ENCODE measurements at regions not wholly inside any gene's neighbourhood (a gene's known extent, or its start where the extent isn't known, plus 50 kb on each side); places are given as distances from the start of the nearest gene placed in this dataset.

GRCh38 chr5:82862711-82863110 is 214.5 kb downstream of the TMEM167A start:
- no peaks in the 10 kb centered on the region for H3K36me3 ChIP-seq (ENCODE audit: control insufficient read depth in 2 of 4, insufficient read depth in 4 of 4, low read length in 3 of 4)
- no peak overlapping the region for H3K14ac ChIP-seq (ENCODE audit: insufficient read length)
- WGBS, 2 experiments (ENCODE audit: extremely low coverage in 1 of 2, insufficient coverage in 1 of 2, insufficient read length in 1 of 2, insufficient replicate concordance in 2 of 2, low coverage in 1 of 2, low lambda C conversion rate in 2 of 2, missing lambda C conversion rate in 1 of 2) = 95% methylated on average over 4 of the region's 4 CpGs; no CpG with 5 or more reads in 1 of the 2 experiments
- H3K23me2 ChIP-seq (ENCODE audit: low read depth, low read length) = no peaks in the 10 kb centered on the region
- H3K23ac ChIP-seq (ENCODE audit: insufficient read length) = no peak overlapping the region
- no peak overlapping the region for H2BK5ac ChIP-seq (ENCODE audit: low read depth, low read length)
- CTCF ChIA-PET (ENCODE audit: partially characterized antibody) = interaction anchor here (1.3 kb wide), 1 partner anchor 163 kb away, joined by 3 read pairs; no protein-coding TSS in a partner anchor
- no peak overlapping the region for H3K4me3 ChIP-seq (ENCODE audit: extremely low read depth in 1 of 4, insufficient read depth in 2 of 4, low read depth in 3 of 4, low read length in 4 of 4)
- H2BK12ac ChIP-seq (ENCODE audit: low read depth, low read length) = no peak overlapping the region
- POLR2A ChIA-PET (ENCODE audit: partially characterized antibody) = no interaction called here
- H3K4ac ChIP-seq (replicated peaks; ENCODE audit: insufficient read length, low read depth, low read length) = no peak overlapping the region
- H4K8ac ChIP-seq (ENCODE audit: extremely low read depth, insufficient read depth, low read length) = no peak overlapping the region
- no peak overlapping the region for H2BK120ac ChIP-seq (replicated peaks; ENCODE audit: low read depth, low read length)
- no peak overlapping the region for H2BK15ac ChIP-seq (ENCODE audit: low read length)
- H3K79me1 ChIP-seq (ENCODE audit: low read depth, low read length) = no peaks in the 10 kb centered on the region
- no peak overlapping the region for H3K18ac ChIP-seq (ENCODE audit: extremely low read depth, low read length)
- H2AK5ac ChIP-seq (ENCODE audit: low read depth, low read length) = no peak overlapping the region
- H2BK20ac ChIP-seq (ENCODE audit: low read length) = no peak overlapping the region
- no peak overlapping the region for H3K4me2 ChIP-seq (ENCODE audit: insufficient read depth in 1 of 2, low read depth in 2 of 2, low read length in 2 of 2)
- H3K79me2 ChIP-seq (ENCODE audit: control insufficient read depth in 1 of 2, insufficient read depth in 2 of 2, low read length in 2 of 2) = no peaks in the 10 kb centered on the region
- H2AFZ ChIP-seq (ENCODE audit: low read length) = no peak overlapping the region
- no peaks in the 10 kb centered on the region for H3K27me3 ChIP-seq (replicated peaks in 1 of 4; ENCODE audit: control insufficient read depth in 3 of 4, extremely low read depth in 1 of 4, insufficient read depth in 3 of 4, low read length in 3 of 4)
- no peak overlapping the region for H4K91ac ChIP-seq (replicated peaks; ENCODE audit: insufficient read length, low read length)
- FAIRE-seq = no peak
- no peak overlapping the region for H3K56ac ChIP-seq (replicated peaks; ENCODE audit: insufficient read length, low read depth, low read length)
- H3K4me1 ChIP-seq (replicated peaks in 1 of 4; ENCODE audit: control insufficient read depth in 3 of 4, insufficient read depth in 4 of 4, low read length in 3 of 4) = peaks cover 0 to 11% (median 2%) of the 10 kb centered on the region in 4 experiments; a peak in 2 of 7 replicates
- no peak overlapping the region for H4K5ac ChIP-seq (ENCODE audit: insufficient read length, low read depth, low read length)
- H3K27ac ChIP-seq (ENCODE audit: low read depth, low read length) = no peak overlapping the region
- DNase-seq (ENCODE audit: low read depth in 1 of 2, low spot score in 2 of 2) = no peak
- no peaks in the 10 kb centered on the region for H3K9me3 ChIP-seq (ENCODE audit: insufficient read depth in 2 of 2, low read depth in 1 of 2, low read length in 1 of 2)
- no peak overlapping the region for H3K9ac ChIP-seq (replicated peaks in 1 of 4; ENCODE audit: extremely low read depth in 1 of 4, low read depth in 3 of 4, low read length in 3 of 4)
- no peaks in the 10 kb centered on the region for H4K20me1 ChIP-seq (replicated peaks in 1 of 2; ENCODE audit: control insufficient read depth in 1 of 2, insufficient read depth in 2 of 2, low read length in 2 of 2)
- TF ChIP-seq FOSL1 (IDR thresholded peaks at IDR 0.05; ENCODE audit: insufficient read depth, low read depth, low read length) (no peak), CHD1 (IDR thresholded peaks at IDR 0.05; ENCODE audit: low read depth, low read length) (no peak), TCF12 (IDR thresholded peaks at IDR 0.05; ENCODE audit: low read depth, low read length) (no peak), ZNF274 (IDR thresholded peaks at IDR 0.05; ENCODE audit: borderline replicate concordance, extremely low read depth, low read length) (no peak), POLR2AphosphoS5 (IDR thresholded peaks at IDR 0.05; ENCODE audit: low read depth, low read length) (no peak)

All from H1 (cell line).